T-cell (primary cell): ENCODE measurements at regions not wholly inside any gene's neighbourhood (a gene's known extent, or its start where the extent isn't known, plus 50 kb on each side); places are given as distances from the start of the nearest gene placed in this dataset.
"Not testable (repeated sequence)": the region's sequence is repeated elsewhere in the genome, so short reads cannot be mapped to it uniquely, and the experiment has no call there.

ENCODE experiments used
- ATAC-seq, 4 experiments: fragments of 200-7000 bp in 3 of 4; fragments of 150-1000 bp in 1 of 4; cut with Tn5 transposase; replicated peaks in 1 of 4; 1 replicate in 3 of 4; 2 replicates in 1 of 4; pipeline ENCODE4 v1.10.0; 2021; ENCODE audit warnings: moderate library complexity in 3 of 4, mild to moderate bottlenecking in 2 of 4, moderate number of reproducible peaks in 1 of 4
- CTCF ChIA-PET, 2 donors: fragments of 300-600 bp; sonication (Branson Sonifier 250); formaldehyde crosslinking; loops; one replicate each; lab custom pipeline; 2022; ENCODE audit warnings: antibody characterized with exemption in 2 of 2; lab: Charles Lee
- POLR2A ChIA-PET, 2 donors: fragments of 300-600 bp; sonication (Branson Sonifier 250); formaldehyde crosslinking; loops; one replicate each; lab custom pipeline; 2022; ENCODE audit warnings: antibody characterized with exemption in 2 of 2; lab: Charles Lee
- DNase-seq, 35 experiments: peaks; one replicate each; pipeline versions ENCODE4 v3.0.0 to v3.0.0-alpha.2; 2013 to 2023
- H3K27ac ChIP-seq: one replicate; pipeline ENCODE4 v1.5.1; 2013; ENCODE audit warnings: low read length
- H3K27me3 ChIP-seq, 2 experiments: replicated peaks in 1 of 2; 1 replicate in 1 of 2; 2 replicates in 1 of 2; pipeline versions ENCODE4 v1.6.1 to v1.7.0; 2013; ENCODE audit warnings: low read length in 1 of 2, mixed read lengths in 1 of 2; ENCODE audit not compliant: control insufficient read depth in 2 of 2, insufficient read depth in 2 of 2; ENCODE audit errors: extremely low read depth in 1 of 2
- H3K36me3 ChIP-seq, 2 donors: 1 replicate in 1 of 2; 2 replicates in 1 of 2; pipeline versions ENCODE4 v1.6.1 to v1.7.0; 2013; ENCODE audit warnings: low read length in 1 of 2; ENCODE audit not compliant: control insufficient read depth in 2 of 2, insufficient read depth in 1 of 2; ENCODE audit errors: extremely low read depth in 1 of 2
- H3K4me1 ChIP-seq, 2 experiments: 1 replicate in 1 of 2; 2 replicates in 1 of 2; pipeline versions ENCODE4 v1.6.1 to v1.7.0; 2013; ENCODE audit warnings: low read length in 2 of 2, mixed read lengths in 1 of 2; ENCODE audit not compliant: insufficient read depth in 2 of 2, control insufficient read depth in 1 of 2; ENCODE audit errors: extremely low read depth in 1 of 2
- H3K4me3 ChIP-seq, 2 donors: 1 replicate in 1 of 2; 2 replicates in 1 of 2; pipeline versions ENCODE4 v1.5.1 to v1.7.0; 2013; ENCODE audit warnings: mild to moderate bottlenecking in 2 of 2, low read length in 1 of 2, moderate library complexity in 1 of 2; ENCODE audit not compliant: control insufficient read depth in 1 of 2; ENCODE audit errors: extremely low read depth in 1 of 2
- H3K9me3 ChIP-seq: 2 replicates; pipeline ENCODE4 v1.7.0; 2013
- H3K27ac Mint-ChIP-seq, 2 donors: one replicate each; pipeline ENCODE4 v1.8.0; 2020 to 2021; ENCODE audit warnings: mild to moderate bottlenecking in 2 of 2, mixed read lengths in 2 of 2
- H3K27me3 Mint-ChIP-seq, 2 donors: one replicate each; pipeline ENCODE4 v1.8.0; 2021 to 2022; ENCODE audit warnings: mixed read lengths in 2 of 2
- H3K36me3 Mint-ChIP-seq: one replicate; pipeline ENCODE4 v1.8.0; 2021; ENCODE audit warnings: mixed read lengths
- H3K4me1 Mint-ChIP-seq, 3 donors: one replicate each; pipeline ENCODE4 v1.8.0; 2020 to 2022; ENCODE audit warnings: mixed read lengths in 3 of 3, mild to moderate bottlenecking in 1 of 3
- H3K4me3 Mint-ChIP-seq, 3 donors: one replicate each; pipeline ENCODE4 v1.8.0; 2020 to 2022; ENCODE audit warnings: mild to moderate bottlenecking in 3 of 3, mixed read lengths in 3 of 3, moderate library complexity in 3 of 3
- H3K9me3 Mint-ChIP-seq, 3 donors: one replicate each; pipeline ENCODE4 v1.8.0; 2020 to 2022; ENCODE audit warnings: mixed read lengths in 3 of 3
- WGBS: methylation state at CpG from one replicate; pipeline ENCODE4 v1.1.5; 2013; ENCODE audit warnings: missing lambda C conversion rate; ENCODE audit not compliant: insufficient coverage; 5-methylcytosine and 5-hydroxymethylcytosine counted together

DNA sequence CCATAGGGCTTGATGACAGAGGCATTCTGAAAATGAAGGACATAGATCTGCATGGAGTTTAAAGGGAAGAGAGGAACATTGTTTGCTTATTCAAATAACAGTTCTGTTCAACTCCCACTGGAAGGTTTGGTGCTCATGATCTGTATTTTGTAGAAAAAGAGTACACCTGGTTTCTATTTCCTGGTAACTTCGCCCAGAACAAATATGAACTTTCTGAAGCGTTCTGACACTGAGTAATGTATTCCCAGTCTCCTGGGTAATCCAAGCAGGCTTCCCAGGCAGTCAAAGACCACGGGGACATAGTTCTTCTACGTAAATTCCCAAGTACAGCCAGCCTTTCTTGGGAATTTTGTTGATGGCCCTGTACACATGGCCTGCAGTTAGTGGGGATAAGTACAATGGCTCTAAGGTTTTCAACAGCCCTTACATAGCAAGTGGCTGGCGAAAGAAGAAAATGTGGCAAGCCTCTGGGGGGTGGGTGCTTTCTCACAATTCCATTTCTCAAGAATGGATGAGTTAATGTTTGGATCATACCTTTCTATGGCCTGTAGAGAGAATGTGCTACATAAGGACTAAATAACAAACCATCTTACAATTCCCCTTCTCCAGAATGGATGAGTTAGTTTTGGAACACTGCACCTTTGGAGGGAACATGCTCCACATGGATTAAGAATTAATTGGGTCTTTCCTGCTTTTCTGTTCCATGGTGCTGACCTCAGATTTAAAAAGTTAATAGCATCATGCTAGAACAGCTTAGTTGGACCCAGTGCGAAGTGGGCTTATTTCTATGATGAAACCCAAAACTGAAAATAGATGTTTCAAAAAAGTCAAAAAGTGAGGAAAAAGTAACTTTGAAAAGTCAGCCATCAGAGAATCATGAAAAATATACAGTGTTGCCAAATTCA is 52.7 kb downstream of the COL6A6 start:
- Histone ChIP-seq H3K36me3 (no peaks in the 10 kb centered on the region), H3K4me1 (no peaks in the 10 kb centered on the region), H3K9me3 (no peaks in the 10 kb centered on the region), H3K27me3 (peaks cover 0 to 2% of the 10 kb centered on the region in 2 experiments), H3K27ac (no peak overlapping the region), H3K4me3 (no peak overlapping the region)
- Mint-ChIP-seq H3K36me3 (no peaks in the 10 kb centered on the region), H3K9me3 (no peaks in the 10 kb centered on the region), H3K27me3 (peaks cover 5 to 27% of the 10 kb centered on the region in 2 donors), H3K4me1 (no peaks in the 10 kb centered on the region), H3K27ac (no peak overlapping the region), H3K4me3 (no peak overlapping the region)
- ChIA-PET POLR2A (no interaction called here), CTCF (no interaction called here)
- WGBS = 92% methylated on average over 2 of the region's 6 CpGs
- DNase-seq (no peak), ATAC-seq (no peak)

DNA sequence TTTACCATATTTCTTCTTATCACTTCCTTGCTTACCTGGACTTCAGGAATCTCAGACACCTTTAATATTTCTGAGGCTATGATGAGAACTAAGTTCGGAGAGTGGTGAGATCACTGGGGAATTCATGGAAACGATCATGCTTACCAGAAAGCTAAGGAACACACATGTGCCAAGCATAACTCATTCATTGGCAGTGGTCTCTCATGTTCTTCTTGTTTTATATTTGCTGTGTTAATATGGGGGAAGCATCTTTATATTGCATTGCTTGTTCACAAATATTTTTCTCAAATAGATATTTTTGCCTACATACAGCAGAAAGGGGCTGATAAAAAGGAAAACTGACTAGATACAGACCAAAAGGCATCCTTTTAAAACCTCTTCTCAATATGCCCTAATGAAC is 55.8 kb downstream of the COL6A6 start:
- H3K4me3 Mint-ChIP-seq = no peak overlapping the region
- no CpG with 5 or more reads among the region's 2 CpGs for WGBS
- H3K27me3 ChIP-seq = peaks cover 0 to 2% of the 10 kb centered on the region in 2 experiments
- no peaks in the 10 kb centered on the region for H3K9me3 Mint-ChIP-seq
- no peak overlapping the region for H3K27ac ChIP-seq
- no peak overlapping the region for H3K4me3 ChIP-seq
- POLR2A ChIA-PET = interaction anchor here in 1 of 2 donors (0.6 kb wide), 1 partner anchor 428 kb away, joined by 6 read pairs; no protein-coding TSS in a partner anchor
- CTCF ChIA-PET = no interaction called here
- DNase-seq = no peak
- no peak overlapping the region for H3K27ac Mint-ChIP-seq
- H3K9me3 ChIP-seq = no peaks in the 10 kb centered on the region
- no peaks in the 10 kb centered on the region for H3K36me3 Mint-ChIP-seq
- peaks cover 6 to 34% of the 10 kb centered on the region in 2 donors for H3K27me3 Mint-ChIP-seq
- ATAC-seq = no peak
- H3K36me3 ChIP-seq = no peaks in the 10 kb centered on the region
- no peaks in the 10 kb centered on the region for H3K4me1 Mint-ChIP-seq
- H3K4me1 ChIP-seq = no peaks in the 10 kb centered on the region

GRCh38 chr3:130576375-130577266 is 59.6 kb downstream of the COL6A6 start:
- CTCF ChIA-PET = no interaction called here
- Mint-ChIP-seq H3K9me3 (no peaks in the 10 kb centered on the region), H3K36me3 (no peaks in the 10 kb centered on the region), H3K27me3 (peaks cover 4 to 40% of the 10 kb centered on the region in 2 donors), H3K4me3 (no peak overlapping the region), H3K27ac (no peak overlapping the region), H3K4me1 (no peaks in the 10 kb centered on the region)
- Histone ChIP-seq H3K9me3 (no peaks in the 10 kb centered on the region), H3K4me1 (no peaks in the 10 kb centered on the region), H3K36me3 (no peaks in the 10 kb centered on the region), H3K4me3 (no peak overlapping the region), H3K27ac (no peak overlapping the region), H3K27me3 (peaks cover 0 to 4% of the 10 kb centered on the region in 2 experiments)
- POLR2A ChIA-PET = no interaction called here
- DNase-seq = no peak
- ATAC-seq = no peak
- no CpG with 5 or more reads among the region's 3 CpGs for WGBS

DNA sequence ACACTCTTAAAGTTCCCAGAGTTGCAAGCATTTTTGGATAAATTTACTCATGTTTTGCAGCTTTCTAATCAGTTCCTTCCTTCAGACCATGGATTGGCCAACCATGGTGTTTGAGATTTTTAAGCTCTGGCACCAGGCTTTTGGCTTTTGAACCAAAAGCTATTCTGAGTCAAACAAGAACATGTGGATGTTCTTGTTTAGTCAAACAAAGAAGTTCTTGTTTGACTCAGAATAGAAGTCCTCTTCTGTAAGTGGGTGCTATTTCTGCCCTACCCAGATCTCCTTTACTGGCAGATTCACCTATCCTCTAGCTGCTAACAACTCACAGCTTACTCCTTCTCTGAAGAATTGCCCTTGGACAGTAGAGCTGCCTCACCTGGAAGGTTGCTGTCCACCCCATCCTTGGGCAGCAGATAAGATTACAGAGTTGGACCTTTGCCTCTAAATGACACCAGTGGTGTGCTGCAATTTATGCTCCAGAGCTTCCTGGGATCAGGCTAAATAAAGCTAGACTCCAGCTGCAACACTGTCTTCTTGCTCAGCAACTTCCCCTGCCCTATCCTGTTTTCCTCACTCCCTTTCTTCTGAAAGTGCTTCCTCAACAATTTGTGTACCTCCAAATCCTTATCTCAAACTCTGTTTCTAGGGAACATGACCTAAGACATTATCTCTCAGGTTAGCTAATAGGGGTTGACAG is 65.6 kb downstream of the COL6A6 start:
- Mint-ChIP-seq H3K36me3 (no peaks in the 10 kb centered on the region), H3K27me3 (peaks cover 7 to 47% of the 10 kb centered on the region in 2 donors), H3K4me3 (no peak overlapping the region), H3K4me1 (no peaks in the 10 kb centered on the region), H3K9me3 (no peaks in the 10 kb centered on the region), H3K27ac (no peak overlapping the region)
- ChIA-PET POLR2A (no interaction called here), CTCF (no interaction called here)
- Histone ChIP-seq H3K36me3 (no peaks in the 10 kb centered on the region), H3K4me3 (no peak overlapping the region), H3K27ac (no peak overlapping the region), H3K9me3 (no peaks in the 10 kb centered on the region), H3K4me1 (no peaks in the 10 kb centered on the region), H3K27me3 (peaks cover 2 to 7% of the 10 kb centered on the region in 2 experiments)
- ATAC-seq = no peak
- no peak for DNase-seq

GRCh38 chr3:130594749-130595148 is 77.8 kb downstream of the COL6A6 start:
- H3K27me3 ChIP-seq, POLR2A ChIA-PET, DNase-seq, ATAC-seq, H3K27ac ChIP-seq, H3K4me3 Mint-ChIP-seq, CTCF ChIA-PET, H3K9me3 Mint-ChIP-seq, H3K4me1 ChIP-seq, H3K27ac Mint-ChIP-seq, H3K36me3 Mint-ChIP-seq, H3K4me1 Mint-ChIP-seq, H3K36me3 ChIP-seq, H3K9me3 ChIP-seq, H3K4me3 ChIP-seq: not testable (repeated sequence)
- WGBS = 67% methylated on average over 1 of the region's 1 CpG
- peaks cover 17 to 36% of the 10 kb centered on the region in 2 donors for H3K27me3 Mint-ChIP-seq

DNA sequence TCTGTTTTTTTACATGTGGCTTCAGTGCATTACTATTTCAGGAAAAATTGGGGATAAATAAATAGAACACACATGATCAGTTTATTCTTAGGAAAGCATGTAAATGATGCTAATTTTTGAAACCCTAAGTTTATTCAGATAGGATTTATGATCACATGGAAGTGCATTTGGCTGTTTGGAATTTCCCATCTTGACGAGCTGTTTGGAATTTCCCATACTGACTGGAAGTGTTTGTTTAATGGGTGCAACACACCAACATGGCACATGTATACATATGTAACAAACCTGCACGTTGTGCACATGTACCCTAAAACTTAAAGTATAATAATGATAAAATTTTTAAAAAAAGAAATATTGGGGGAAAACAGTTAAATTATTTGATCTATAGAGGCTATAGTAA is 79.5 kb downstream of the COL6A6 start:
- no peaks in the 10 kb centered on the region for H3K4me1 ChIP-seq
- DNase-seq (no peak), ATAC-seq (no peak)
- peaks cover 4 to 6% of the 10 kb centered on the region in 2 experiments for H3K27me3 ChIP-seq
- no peaks in the 10 kb centered on the region for H3K36me3 ChIP-seq
- Mint-ChIP-seq H3K4me1 (no peaks in the 10 kb centered on the region), H3K27ac (no peak overlapping the region), H3K9me3 (peaks cover 0 to 2% (median 0%) of the 10 kb centered on the region in 3 donors), H3K27me3 (peaks cover 16 to 36% of the 10 kb centered on the region in 2 donors), H3K4me3 (no peak overlapping the region), H3K36me3 (no peaks in the 10 kb centered on the region)
- H3K27ac ChIP-seq = no peak overlapping the region
- CTCF ChIA-PET = no interaction called here
- POLR2A ChIA-PET = no interaction called here
- H3K9me3 ChIP-seq = no peaks in the 10 kb centered on the region
- no peak overlapping the region for H3K4me3 ChIP-seq
- WGBS = no CpG with 5 or more reads among the region's 2 CpGs
